ENCODE measurements at regions not wholly inside any gene's neighbourhood (a gene's known extent, or its start where the extent isn't known, plus 50 kb on each side); places are given as distances from the start of the nearest gene placed in this dataset.
"Not testable (repeated sequence)": the region's sequence is repeated elsewhere in the genome, so short reads cannot be mapped to it uniquely, and the experiment has no call there.

- peaks cover 32% of the 10 kb centered on the region for H3K27me3 Mint-ChIP-seq (ENCODE audit: low read depth)
- no peak overlapping the region for H3K27ac Mint-ChIP-seq
- no peak for DNase-seq
- no peak overlapping the region for H3K4me3 Mint-ChIP-seq
- H3K9me3 Mint-ChIP-seq: peaks cover 0 to 3% of the 10 kb centered on the region in 2 donors
- no peaks in the 10 kb centered on the region for H3K36me3 Mint-ChIP-seq (ENCODE audit: insufficient read depth in 2 of 2)
- ATAC-seq (replicated peaks in 1 of 2): no peak
- no peaks in the 10 kb centered on the region for H3K4me1 Mint-ChIP-seq (ENCODE audit: low read depth)
Observed at GRCh38 chr12:25395227-25395626, 144.5 kb upstream of the KRAS start.

GRCh38 chr12:25394775-25395174 lies 144.0 kb upstream of the KRAS start:
- not testable (repeated sequence) for DNase-seq; H3K9me3 Mint-ChIP-seq; H3K4me1 Mint-ChIP-seq (ENCODE audit: low read depth); H3K36me3 Mint-ChIP-seq (ENCODE audit: insufficient read depth in 2 of 2); H3K27ac Mint-ChIP-seq; H3K4me3 Mint-ChIP-seq; ATAC-seq (replicated peaks in 1 of 2)
- H3K27me3 Mint-ChIP-seq (ENCODE audit: low read depth): peaks cover 33% of the 10 kb centered on the region

GRCh38 chr12:25394025-25394424 lies 143.3 kb upstream of the KRAS start:
- peaks cover 0 to under 1% of the 10 kb centered on the region in 2 donors for H3K36me3 Mint-ChIP-seq (ENCODE audit: insufficient read depth in 2 of 2)
- H3K27me3 Mint-ChIP-seq (ENCODE audit: low read depth): peaks cover 37% of the 10 kb centered on the region
- no peak for ATAC-seq (replicated peaks in 1 of 2)
- H3K27ac Mint-ChIP-seq: no peak overlapping the region
- H3K4me1 Mint-ChIP-seq (ENCODE audit: low read depth): peaks cover under 1% of the 10 kb centered on the region
- no peak overlapping the region for H3K4me3 Mint-ChIP-seq
- H3K9me3 Mint-ChIP-seq: no peaks in the 10 kb centered on the region
- DNase-seq: no peak

- Mint-ChIP-seq H3K4me1 (ENCODE audit: low read depth) (peaks cover 27% of the 10 kb centered on the region), H3K27me3 (ENCODE audit: low read depth) (peaks cover 42% of the 10 kb centered on the region)
- H3K4me3 Mint-ChIP-seq; H3K27ac Mint-ChIP-seq; H3K9me3 Mint-ChIP-seq; DNase-seq; H3K36me3 Mint-ChIP-seq (ENCODE audit: insufficient read depth in 2 of 2); ATAC-seq (replicated peaks in 1 of 2): not testable (repeated sequence)
Observed at GRCh38 chr12:25391346-25391745, 140.6 kb upstream of the KRAS start.

GRCh38 chr12:25388183-25388582 lies 137.5 kb upstream of the KRAS start:
- peaks cover 4 to 5% of the 10 kb centered on the region in 2 donors for H3K36me3 Mint-ChIP-seq (ENCODE audit: insufficient read depth in 2 of 2)
- peaks cover 46% of the 10 kb centered on the region for H3K27me3 Mint-ChIP-seq (ENCODE audit: low read depth)
- ATAC-seq (replicated peaks in 1 of 2): peak; percentile 19 to 29
- H3K27ac Mint-ChIP-seq: peak overlapping the region; percentile 95
- H3K9me3 Mint-ChIP-seq: no peaks in the 10 kb centered on the region
- DNase-seq: peak; percentile 64 to 73
- peak overlapping the region; percentile 73 to 98 for H3K4me3 Mint-ChIP-seq
- peaks cover 43% of the 10 kb centered on the region for H3K4me1 Mint-ChIP-seq (ENCODE audit: low read depth)

GRCh38 chr12:25387732-25388050 lies 137.0 kb upstream of the KRAS start:
- no peaks in the 10 kb centered on the region for H3K9me3 Mint-ChIP-seq
- peak overlapping the region; percentile 94 to 98 for H3K4me3 Mint-ChIP-seq
- H3K36me3 Mint-ChIP-seq (ENCODE audit: insufficient read depth in 2 of 2): peaks cover 4 to 5% of the 10 kb centered on the region in 2 donors
- H3K4me1 Mint-ChIP-seq (ENCODE audit: low read depth): peaks cover 48% of the 10 kb centered on the region
- DNase-seq: no peak
- H3K27ac Mint-ChIP-seq: peak overlapping the region; percentile 72
- peaks cover 50% of the 10 kb centered on the region for H3K27me3 Mint-ChIP-seq (ENCODE audit: low read depth)
- ATAC-seq (replicated peaks in 1 of 2): no peak

GRCh38 chr12:25386831-25387731 lies 136.4 kb upstream of the KRAS start:
- DNase-seq: peak; percentile 76 to 83
- Mint-ChIP-seq H3K4me3 (peak overlapping the region; percentile 94 to 98), H3K36me3 (ENCODE audit: insufficient read depth in 2 of 2) (peaks cover 5 to 7% of the 10 kb centered on the region in 2 donors), H3K9me3 (no peaks in the 10 kb centered on the region), H3K4me1 (ENCODE audit: low read depth) (peaks cover 54% of the 10 kb centered on the region), H3K27ac (peak overlapping the region; percentile 97), H3K27me3 (ENCODE audit: low read depth) (peaks cover 52% of the 10 kb centered on the region)
- ATAC-seq (replicated peaks in 1 of 2): peak; percentile 11 to 25

- Mint-ChIP-seq H3K36me3 (ENCODE audit: insufficient read depth in 2 of 2) (peaks cover 5 to 7% of the 10 kb centered on the region in 2 donors), H3K4me3 (peak overlapping the region; percentile 94 to 97), H3K4me1 (ENCODE audit: low read depth) (peaks cover 67% of the 10 kb centered on the region), H3K9me3 (no peaks in the 10 kb centered on the region), H3K27me3 (ENCODE audit: low read depth) (peaks cover 35% of the 10 kb centered on the region), H3K27ac (peak overlapping the region; percentile 97)
- DNase-seq: no peak
- no peak for ATAC-seq (replicated peaks in 1 of 2)
Observed at GRCh38 chr12:25384893-25385248, 134.1 kb upstream of the KRAS start.

GRCh38 chr12:25384038-25384892 lies 133.5 kb upstream of the KRAS start:
- H3K27me3 Mint-ChIP-seq (ENCODE audit: low read depth): peaks cover 31% of the 10 kb centered on the region
- peaks cover 73% of the 10 kb centered on the region for H3K4me1 Mint-ChIP-seq (ENCODE audit: low read depth)
- H3K27ac Mint-ChIP-seq: no peak overlapping the region
- H3K4me3 Mint-ChIP-seq: peak overlapping the region; percentile 94 to 97
- H3K36me3 Mint-ChIP-seq (ENCODE audit: insufficient read depth in 2 of 2): peaks cover 5 to 7% of the 10 kb centered on the region in 2 donors
- no peak for DNase-seq
- no peaks in the 10 kb centered on the region for H3K9me3 Mint-ChIP-seq
- no peak for ATAC-seq (replicated peaks in 1 of 2)

- peak overlapping the region; percentile 55 to 56 for H3K4me3 Mint-ChIP-seq
- H3K36me3 Mint-ChIP-seq (ENCODE audit: insufficient read depth in 2 of 2): peaks cover 0 to 7% of the 10 kb centered on the region in 2 donors
- DNase-seq (no peak), ATAC-seq (replicated peaks in 1 of 2) (no peak)
- H3K9me3 Mint-ChIP-seq: no peaks in the 10 kb centered on the region
- H3K27ac Mint-ChIP-seq: no peak overlapping the region
- peaks cover 23% of the 10 kb centered on the region for H3K27me3 Mint-ChIP-seq (ENCODE audit: low read depth)
- peaks cover 73% of the 10 kb centered on the region for H3K4me1 Mint-ChIP-seq (ENCODE audit: low read depth)
Observed at GRCh38 chr12:25382311-25383106, 131.8 kb upstream of the KRAS start.

- DNase-seq: peak; percentile 51 to 54
- peak; percentile 91 to 94 for ATAC-seq (replicated peaks in 1 of 2)
Observed at GRCh38 chr12:25377469-25378177, 126.9 kb upstream of the KRAS start.

GRCh38 chr12:25376985-25377384 lies 126.3 kb upstream of the KRAS start:
- Mint-ChIP-seq H3K36me3 (ENCODE audit: insufficient read depth in 2 of 2) (peaks cover 0 to 2% of the 10 kb centered on the region in 2 donors), H3K4me3 (peak overlapping the region; percentile 52 to 71), H3K27me3 (ENCODE audit: low read depth) (no peaks in the 10 kb centered on the region), H3K9me3 (no peaks in the 10 kb centered on the region), H3K4me1 (ENCODE audit: low read depth) (peaks cover 75% of the 10 kb centered on the region), H3K27ac (no peak overlapping the region)
- DNase-seq (peak in 1 of 2 donors; percentile 19), ATAC-seq (replicated peaks in 1 of 2) (peak; percentile 25 to 36)

More at GRCh38 chr12:25377469-25378177, 126.9 kb upstream of the KRAS start:
- no peaks in the 10 kb centered on the region for H3K9me3 Mint-ChIP-seq
- H3K4me3 Mint-ChIP-seq: peak overlapping the region; percentile 52 to 71
- H3K36me3 Mint-ChIP-seq (ENCODE audit: insufficient read depth in 2 of 2): peaks cover 1 to 4% of the 10 kb centered on the region in 2 donors
- H3K4me1 Mint-ChIP-seq (ENCODE audit: low read depth): peaks cover 75% of the 10 kb centered on the region
- H3K27me3 Mint-ChIP-seq (ENCODE audit: low read depth): peaks cover 6% of the 10 kb centered on the region
- peak overlapping the region; percentile 1 for H3K27ac Mint-ChIP-seq

Data from activated T-cell treated with anti-CD3 and anti-CD28 coated beads, Interleukin-2, amount 50 U/mL, for 72 hours (primary cell).